Skeletal muscle tissue (tissue), 3 donors: ENCODE measurements at regions not wholly inside any gene's neighbourhood (a gene's known extent, or its start where the extent isn't known, plus 50 kb on each side); places are given as distances from the start of the nearest gene placed in this dataset.

Source experiments
- H3K27ac ChIP-seq: one replicate; pipeline ENCODE4 v1.7.0; 2013; ENCODE audit warnings: mild to moderate bottlenecking, low read depth, low read length, inconsistent platforms
- H3K27me3 ChIP-seq, 3 donors: one replicate each; pipeline ENCODE4 v1.7.0; 2013; ENCODE audit warnings: low read length in 3 of 3; ENCODE audit not compliant: control insufficient read depth in 3 of 3, insufficient read depth in 3 of 3
- H3K36me3 ChIP-seq, 3 donors: one replicate each; pipeline ENCODE4 v1.7.0; 2013; ENCODE audit warnings: low read length in 3 of 3; ENCODE audit not compliant: control insufficient read depth in 3 of 3, insufficient read depth in 3 of 3
- H3K4me1 ChIP-seq, 3 donors: one replicate each; pipeline ENCODE4 v1.7.0; 2013; ENCODE audit warnings: low read length in 3 of 3, mild to moderate bottlenecking in 3 of 3; ENCODE audit not compliant: control insufficient read depth in 3 of 3, insufficient read depth in 3 of 3
- H3K4me3 ChIP-seq, 3 donors: one replicate each; pipeline ENCODE4 v1.7.0; 2013; ENCODE audit warnings: low read length in 3 of 3
- H3K9ac ChIP-seq, 3 donors: one replicate each; pipeline ENCODE4 v1.7.0; 2013; ENCODE audit warnings: low read length in 3 of 3, mild to moderate bottlenecking in 3 of 3, moderate library complexity in 2 of 3, low read depth in 1 of 3
- H3K9me3 ChIP-seq, 3 donors: one replicate each; pipeline ENCODE4 v1.7.0; 2013; ENCODE audit warnings: low read length in 3 of 3; ENCODE audit not compliant: control insufficient read depth in 3 of 3
- donor health status: Osteomylitis.

GRCh38 chr5:2259494-2260107, 376.9 kb upstream of the IRX4 start:
- H3K27me3 ChIP-seq = peaks cover 0 to 6% (median 4%) of the 10 kb centered on the region in 3 donors
- no peaks in the 10 kb centered on the region for H3K4me1 ChIP-seq
- peaks cover 0 to 6% (median 0%) of the 10 kb centered on the region in 3 donors for H3K9me3 ChIP-seq
- no peak overlapping the region for H3K27ac ChIP-seq
- no peak overlapping the region for H3K9ac ChIP-seq
- H3K4me3 ChIP-seq = no peak overlapping the region
- no peaks in the 10 kb centered on the region for H3K36me3 ChIP-seq

- Histone ChIP-seq H3K27ac (no peak overlapping the region), H3K4me1 (no peaks in the 10 kb centered on the region), H3K36me3 (no peaks in the 10 kb centered on the region), H3K9me3 (peaks cover 0 to 4% (median 0%) of the 10 kb centered on the region in 3 donors), H3K9ac (no peak overlapping the region), H3K4me3 (no peak overlapping the region), H3K27me3 (peaks cover 0 to 6% (median 4%) of the 10 kb centered on the region in 3 donors)
These were observed 376.1 kb upstream of the IRX4 start for GRCh38 chr5:2258861-2259260.

GRCh38 chr5:2257326-2258244, 374.9 kb upstream of the IRX4 start:
- H3K9ac ChIP-seq = no peak overlapping the region
- no peak overlapping the region for H3K4me3 ChIP-seq
- peaks cover 0 to 3% (median 0%) of the 10 kb centered on the region in 3 donors for H3K9me3 ChIP-seq
- no peaks in the 10 kb centered on the region for H3K4me1 ChIP-seq
- H3K36me3 ChIP-seq = no peaks in the 10 kb centered on the region
- H3K27ac ChIP-seq = no peak overlapping the region
- H3K27me3 ChIP-seq = peaks cover 0 to 7% (median 4%) of the 10 kb centered on the region in 3 donors

- no peaks in the 10 kb centered on the region for H3K36me3 ChIP-seq
- H3K4me3 ChIP-seq = no peak overlapping the region
- H3K9ac ChIP-seq = no peak overlapping the region
- peaks cover 0 to 12% (median 4%) of the 10 kb centered on the region in 3 donors for H3K27me3 ChIP-seq
- no peak overlapping the region for H3K27ac ChIP-seq
- H3K9me3 ChIP-seq = peaks cover 0 to 2% (median 0%) of the 10 kb centered on the region in 3 donors
- H3K4me1 ChIP-seq = no peaks in the 10 kb centered on the region
These were observed 374.1 kb upstream of the IRX4 start for GRCh38 chr5:2256691-2257280.

GRCh38 chr5:2255915-2256690, 373.4 kb upstream of the IRX4 start:
- Histone ChIP-seq H3K4me3 (no peak overlapping the region), H3K4me1 (no peaks in the 10 kb centered on the region), H3K36me3 (no peaks in the 10 kb centered on the region), H3K27ac (no peak overlapping the region), H3K9me3 (no peaks in the 10 kb centered on the region), H3K27me3 (peaks cover 0 to 14% (median 4%) of the 10 kb centered on the region in 3 donors), H3K9ac (no peak overlapping the region)

GRCh38 chr5:2254880-2255750, 372.4 kb upstream of the IRX4 start:
- no peak overlapping the region for H3K4me3 ChIP-seq
- H3K9me3 ChIP-seq = no peaks in the 10 kb centered on the region
- H3K9ac ChIP-seq = no peak overlapping the region
- no peaks in the 10 kb centered on the region for H3K4me1 ChIP-seq
- no peak overlapping the region for H3K27ac ChIP-seq
- no peaks in the 10 kb centered on the region for H3K36me3 ChIP-seq
- peaks cover 0 to 14% (median 4%) of the 10 kb centered on the region in 3 donors for H3K27me3 ChIP-seq

GRCh38 chr5:2254406-2254805, 371.7 kb upstream of the IRX4 start:
- Histone ChIP-seq H3K4me3 (no peak overlapping the region), H3K27ac (no peak overlapping the region), H3K9me3 (no peaks in the 10 kb centered on the region), H3K27me3 (peaks cover 0 to 14% (median 4%) of the 10 kb centered on the region in 3 donors), H3K4me1 (no peaks in the 10 kb centered on the region), H3K36me3 (no peaks in the 10 kb centered on the region), H3K9ac (no peak overlapping the region)

GRCh38 chr5:2253040-2253975, 370.6 kb upstream of the IRX4 start:
- H3K27me3 ChIP-seq = peaks cover 0 to 14% (median 4%) of the 10 kb centered on the region in 3 donors

More at GRCh38 chr5:2253040-2253975, 370.6 kb upstream of the IRX4 start:
- Histone ChIP-seq H3K9me3 (no peaks in the 10 kb centered on the region), H3K4me3 (no peak overlapping the region), H3K4me1 (no peaks in the 10 kb centered on the region), H3K36me3 (no peaks in the 10 kb centered on the region), H3K9ac (no peak overlapping the region), H3K27ac (no peak overlapping the region)
